H1 (cell line): ENCODE measurements at regions not wholly inside any gene's neighbourhood (a gene's known extent, or its start where the extent isn't known, plus 50 kb on each side); places are given as distances from the start of the nearest gene placed in this dataset.

Experiments used
- JUN ChIP-seq: IDR thresholded peaks from 2 replicates; pipeline ENCODE4 v1.6.1; 2011; ENCODE audit warnings: low read depth, mild to moderate bottlenecking, improper control_type of control experiment, low read length
- MAX ChIP-seq: IDR thresholded peaks from 2 replicates; pipeline ENCODE4 v1.6.1; 2012; ENCODE audit warnings: inconsistent platforms

GRCh38 chr20:56826306-56826704 is 197.2 kb downstream of the TFAP2C start (continued):
- TF ChIP-seq MAX (no peak), JUN (no peak)
